Ascending aorta (tissue), 2 donors: ENCODE measurements at regions not wholly inside any gene's neighbourhood (a gene's known extent, or its start where the extent isn't known, plus 50 kb on each side); places are given as distances from the start of the nearest gene placed in this dataset.
"Not testable (repeated sequence)": the region's sequence is repeated elsewhere in the genome, so short reads cannot be mapped to it uniquely, and the experiment has no call there.

Experiments used
- DNase-seq, 2 donors: peaks; one replicate each; pipeline ENCODE4 v3.0.0-alpha.2; 2019; ENCODE audit warnings: low spot score in 2 of 2
- H3K27ac ChIP-seq, 2 donors: fragments of 200-600 bp; sonication (generic); one replicate each; pipeline ENCODE4 v1.5.1; 2016 to 2017; ENCODE audit warnings: mild to moderate bottlenecking in 1 of 2
- H3K27me3 ChIP-seq: fragments of 200-600 bp; sonication (generic); one replicate; pipeline ENCODE4 v1.5.1; 2017
- H3K36me3 ChIP-seq, 2 donors: fragments of 200-600 bp; sonication (generic); one replicate each; pipeline ENCODE4 v1.5.1; 2016
- H3K4me1 ChIP-seq, 2 donors: fragments of 200-600 bp; sonication (generic); one replicate each; pipeline ENCODE4 v1.5.1; 2016 to 2017; ENCODE audit warnings: mild to moderate bottlenecking in 1 of 2
- H3K4me3 ChIP-seq, 2 donors: fragments of 200-600 bp; sonication (generic); one replicate each; pipeline ENCODE4 v1.5.1; 2016 to 2017; ENCODE audit warnings: mild to moderate bottlenecking in 1 of 2
- H3K9me3 ChIP-seq, 2 donors: fragments of 200-600 bp; sonication (generic); one replicate each; pipeline ENCODE4 v1.5.1; 2016
- intact Hi-C: fragments of 100-400 bp; cut with DNase I; formaldehyde crosslinking; loops from one replicate; pipeline ENCODE4 v1.15.1; 2023
- TF ChIP-seq, protein P1 (sequence below), 3 experiments: fragments of 200-600 bp in 2 of 3; fragments of 450-650 bp in 1 of 3; sonication (generic) in 2 of 3; IDR thresholded peaks; one replicate each; pipeline ENCODE4 v1.5.1; 2016 to 2019; ENCODE audit warnings: antibody characterized with exemption in 3 of 3, mild to moderate bottlenecking in 1 of 3, moderate library complexity in 1 of 3

DNA sequence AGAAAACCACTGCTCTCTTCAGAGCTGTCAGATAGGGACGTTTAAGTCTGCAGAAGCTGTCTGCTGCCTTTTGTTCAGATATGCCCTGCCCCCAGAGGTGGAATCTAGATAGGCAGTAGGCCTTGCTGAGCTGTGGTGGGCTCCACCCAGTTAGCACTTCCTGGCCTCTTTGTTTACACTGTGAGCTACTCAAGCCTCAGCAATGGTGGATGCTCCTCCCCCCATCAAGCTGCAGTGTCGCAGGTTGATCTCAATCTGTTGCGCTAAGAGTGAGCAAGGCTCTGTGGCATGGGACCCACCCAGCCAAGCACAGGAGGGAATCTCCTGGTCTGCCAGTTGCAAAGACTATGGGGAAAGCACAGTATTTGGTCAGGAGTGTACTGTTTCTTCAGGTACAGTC, 59.2 kb upstream of the ZNF641 start:
- H3K36me3 ChIP-seq, H3K27ac ChIP-seq, H3K9me3 ChIP-seq, H3K27me3 ChIP-seq, H3K4me3 ChIP-seq, H3K4me1 ChIP-seq, intact Hi-C loops, DNase-seq: not testable (repeated sequence)

DNA sequence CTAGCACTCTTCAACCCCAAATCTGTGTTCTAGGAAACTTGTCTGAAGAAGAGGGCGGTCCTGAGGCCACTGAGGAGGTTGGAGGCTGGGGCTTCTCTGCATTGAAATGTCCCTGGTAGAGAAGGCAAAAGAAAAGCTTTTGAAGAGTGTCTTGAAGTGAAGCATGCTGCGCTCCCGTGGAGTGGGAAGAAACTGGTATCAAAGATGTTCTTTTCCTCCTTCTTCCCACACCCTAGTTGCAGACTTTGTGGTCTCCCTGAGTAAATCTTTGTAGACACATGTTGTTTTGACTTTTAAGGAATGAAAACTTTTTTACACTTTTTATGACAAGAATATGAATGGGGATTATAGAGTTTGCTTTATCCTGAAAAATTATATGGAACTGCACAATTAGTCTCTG, 59.0 kb upstream of the ANP32D start:
- TF ChIP-seq, protein P1, sequence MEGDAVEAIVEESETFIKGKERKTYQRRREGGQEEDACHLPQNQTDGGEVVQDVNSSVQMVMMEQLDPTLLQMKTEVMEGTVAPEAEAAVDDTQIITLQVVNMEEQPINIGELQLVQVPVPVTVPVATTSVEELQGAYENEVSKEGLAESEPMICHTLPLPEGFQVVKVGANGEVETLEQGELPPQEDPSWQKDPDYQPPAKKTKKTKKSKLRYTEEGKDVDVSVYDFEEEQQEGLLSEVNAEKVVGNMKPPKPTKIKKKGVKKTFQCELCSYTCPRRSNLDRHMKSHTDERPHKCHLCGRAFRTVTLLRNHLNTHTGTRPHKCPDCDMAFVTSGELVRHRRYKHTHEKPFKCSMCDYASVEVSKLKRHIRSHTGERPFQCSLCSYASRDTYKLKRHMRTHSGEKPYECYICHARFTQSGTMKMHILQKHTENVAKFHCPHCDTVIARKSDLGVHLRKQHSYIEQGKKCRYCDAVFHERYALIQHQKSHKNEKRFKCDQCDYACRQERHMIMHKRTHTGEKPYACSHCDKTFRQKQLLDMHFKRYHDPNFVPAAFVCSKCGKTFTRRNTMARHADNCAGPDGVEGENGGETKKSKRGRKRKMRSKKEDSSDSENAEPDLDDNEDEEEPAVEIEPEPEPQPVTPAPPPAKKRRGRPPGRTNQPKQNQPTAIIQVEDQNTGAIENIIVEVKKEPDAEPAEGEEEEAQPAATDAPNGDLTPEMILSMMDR (IDR thresholded peaks at IDR 0.05), result no peak
- intact Hi-C loops, result no loop called here
- H3K36me3 ChIP-seq, result no peaks in the 10 kb centered on the region
- H3K4me1 ChIP-seq, result peaks cover 4 to 7% of the 10 kb centered on the region in 2 donors
- peak overlapping the region in 1 of 2 donors; percentile 42 for H3K27ac ChIP-seq
- no peaks in the 10 kb centered on the region for H3K27me3 ChIP-seq
- no peaks in the 10 kb centered on the region for H3K9me3 ChIP-seq
- no peak overlapping the region for H3K4me3 ChIP-seq
- no peak for DNase-seq

DNA sequence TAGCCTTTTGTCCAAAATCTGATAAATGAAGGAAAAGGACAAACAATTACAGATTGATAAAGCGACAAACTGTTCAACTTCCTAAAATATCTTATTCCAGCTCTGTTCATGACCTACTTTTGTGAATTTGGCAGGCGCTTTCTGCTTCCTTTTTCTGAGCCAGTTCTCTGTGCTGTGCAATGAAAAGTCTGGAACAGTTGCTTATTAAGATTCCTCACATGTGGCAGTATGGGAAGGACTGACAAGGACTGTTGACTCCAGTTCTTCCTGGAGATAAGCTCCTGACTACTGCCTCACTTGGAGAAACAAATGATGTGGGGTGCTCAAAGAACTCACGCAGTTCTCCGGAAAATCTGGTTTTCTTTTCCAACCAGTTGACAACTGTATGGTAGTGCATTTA, 58.3 kb upstream of the ANP32D start:
- intact Hi-C loops, result no loop called here
- no peaks in the 10 kb centered on the region for H3K36me3 ChIP-seq
- TF ChIP-seq, protein P1 (IDR thresholded peaks at IDR 0.05), result no peak
- H3K27ac ChIP-seq, result peak overlapping the region; percentile 42 to 52
- peaks cover 4 to 7% of the 10 kb centered on the region in 2 donors for H3K4me1 ChIP-seq
- no peaks in the 10 kb centered on the region for H3K9me3 ChIP-seq
- H3K27me3 ChIP-seq, result no peaks in the 10 kb centered on the region
- H3K4me3 ChIP-seq, result no peak overlapping the region
- DNase-seq, result no peak

DNA sequence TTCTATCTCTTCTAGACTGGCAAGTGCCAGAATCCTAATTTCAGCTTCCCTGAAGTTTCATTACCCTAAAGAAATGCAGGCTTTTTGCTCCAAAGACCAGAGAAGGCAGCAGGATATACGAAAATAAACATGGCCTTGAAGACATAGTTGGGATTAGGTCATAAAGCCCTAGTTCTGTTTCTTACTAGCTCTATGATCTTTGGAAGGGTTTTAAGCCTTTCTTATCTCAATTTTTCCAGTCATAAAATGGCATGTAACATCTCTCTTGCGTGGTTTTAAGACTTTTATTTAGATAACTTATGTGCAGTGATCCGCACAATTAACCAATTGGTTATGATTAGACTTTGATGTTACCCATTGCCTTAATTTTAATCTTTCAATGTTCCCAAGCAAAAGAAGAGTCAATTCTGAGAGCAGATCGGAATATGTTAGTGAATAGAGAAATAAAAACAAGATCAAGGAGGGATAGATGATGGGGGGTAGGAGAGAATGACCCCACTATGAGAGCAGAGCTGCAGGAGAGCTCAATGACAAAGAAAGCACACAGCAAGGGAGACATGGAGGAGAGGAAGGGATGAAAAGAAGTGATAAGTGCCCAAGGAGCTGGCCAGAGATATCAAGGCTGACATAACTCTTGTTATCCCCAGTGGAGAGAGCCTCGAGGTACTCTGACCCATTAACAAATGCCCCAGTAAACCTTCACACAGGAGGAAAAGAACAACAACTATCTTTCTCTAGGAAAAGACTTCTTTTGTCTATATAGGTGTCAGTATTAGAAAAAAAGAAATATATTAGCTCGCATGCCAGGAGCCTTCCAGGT, 53.0 kb upstream of the ANP32D start:
- H3K4me3 ChIP-seq, result no peak overlapping the region
- no peaks in the 10 kb centered on the region for H3K36me3 ChIP-seq
- H3K9me3 ChIP-seq, result no peaks in the 10 kb centered on the region
- no peak for DNase-seq
- intact Hi-C loops, result no loop called here
- no peak overlapping the region for H3K27ac ChIP-seq
- TF ChIP-seq, protein P1 (IDR thresholded peaks at IDR 0.05), result no peak
- peaks cover 1 to 3% of the 10 kb centered on the region in 2 donors for H3K4me1 ChIP-seq
- H3K27me3 ChIP-seq, result no peaks in the 10 kb centered on the region

DNA sequence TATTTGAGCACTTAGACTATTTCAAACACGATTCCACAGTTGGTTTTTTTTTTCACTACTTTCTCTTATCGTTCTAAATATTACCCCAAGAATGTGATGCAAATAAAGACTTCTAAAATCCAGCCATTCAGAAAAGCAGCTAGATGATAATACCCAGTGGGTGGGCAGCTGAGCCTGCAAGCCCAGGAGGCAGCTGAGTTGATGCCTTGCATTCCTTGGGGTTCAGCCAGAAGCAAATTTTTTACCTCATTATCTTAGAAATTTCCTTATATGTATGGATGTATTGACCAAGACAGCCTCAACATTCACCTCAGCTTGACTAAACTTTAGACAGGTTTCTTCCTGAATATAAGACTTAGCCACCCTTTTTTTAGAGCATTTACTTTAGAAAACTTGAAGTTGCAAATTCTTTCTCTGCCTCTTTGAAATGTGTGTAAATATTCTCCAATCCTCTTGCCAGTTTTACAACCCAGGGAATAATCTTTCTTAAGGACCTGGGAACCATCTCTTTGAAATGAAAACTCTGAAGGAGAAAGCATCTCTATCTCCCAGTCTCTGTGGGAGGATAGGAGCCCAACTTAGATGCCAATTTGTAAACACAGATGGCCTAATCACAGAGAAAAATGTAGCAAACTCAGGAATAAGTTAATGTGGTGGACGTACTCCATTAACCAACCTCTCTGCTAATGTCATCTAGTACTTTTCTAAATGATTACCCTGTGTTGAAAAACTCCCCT, 52.2 kb upstream of the ANP32D start:
- no peaks in the 10 kb centered on the region for H3K4me1 ChIP-seq
- DNase-seq, result no peak
- no peaks in the 10 kb centered on the region for H3K27me3 ChIP-seq
- TF ChIP-seq, protein P1 (IDR thresholded peaks at IDR 0.05), result no peak
- intact Hi-C loops, result no loop called here
- no peaks in the 10 kb centered on the region for H3K36me3 ChIP-seq
- H3K9me3 ChIP-seq, result no peaks in the 10 kb centered on the region
- H3K4me3 ChIP-seq, result no peak overlapping the region
- H3K27ac ChIP-seq, result no peak overlapping the region

DNA sequence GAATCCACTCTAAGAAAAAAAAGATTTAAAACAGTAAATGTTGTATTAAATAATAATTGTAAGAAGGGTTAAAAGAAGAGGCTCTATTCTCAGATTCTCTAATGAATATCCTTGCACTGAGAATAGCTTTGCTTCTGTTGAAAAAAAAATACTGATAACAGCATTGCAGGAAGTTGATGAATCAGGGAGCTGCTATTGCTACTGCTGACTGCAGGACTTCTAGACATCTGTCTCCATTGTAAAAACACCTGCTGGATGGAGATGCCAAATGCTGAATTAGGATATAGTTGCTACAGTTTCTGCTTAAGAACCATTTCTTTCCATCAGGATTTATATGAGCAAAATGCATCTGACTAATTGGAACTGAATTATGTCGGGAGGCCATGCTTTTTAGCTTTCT, 50.3 kb upstream of the ANP32D start:
- Histone ChIP-seq H3K27ac (no peak overlapping the region), H3K9me3 (no peaks in the 10 kb centered on the region), H3K4me3 (no peak overlapping the region), H3K36me3 (no peaks in the 10 kb centered on the region), H3K4me1 (no peaks in the 10 kb centered on the region), H3K27me3 (no peaks in the 10 kb centered on the region)
- intact Hi-C loops, result no loop called here
- TF ChIP-seq, protein P1 (IDR thresholded peaks at IDR 0.05), result no peak
- DNase-seq, result no peak
